Gastrocnemius medialis (tissue), 4 donors: ENCODE measurements at regions not wholly inside any gene's neighbourhood (a gene's known extent, or its start where the extent isn't known, plus 50 kb on each side); places are given as distances from the start of the nearest gene placed in this dataset.

ENCODE experiments used
- POLR2A ChIP-seq, 2 donors: fragments of 450-650 bp; IDR thresholded peaks; one replicate each; pipeline ENCODE4 v1.6.1; 2017; ENCODE audit warnings: antibody characterized with exemption in 2 of 2, mild to moderate bottlenecking in 2 of 2, moderate library complexity in 2 of 2
- TF ChIP-seq, protein P1 (sequence below), 5 experiments: fragments of 450-650 bp in 3 of 5; fragments of 200-600 bp in 2 of 5; sonication (generic) in 2 of 5; IDR thresholded peaks in 4 of 5; conservative IDR thresholded peaks in 1 of 5; 1 replicate in 4 of 5; 2 replicates in 1 of 5; pipeline ENCODE4 v1.5.1; 2016 to 2019; ENCODE audit warnings: antibody characterized with exemption in 5 of 5, mild to moderate bottlenecking in 3 of 5, moderate library complexity in 3 of 5

DNA sequence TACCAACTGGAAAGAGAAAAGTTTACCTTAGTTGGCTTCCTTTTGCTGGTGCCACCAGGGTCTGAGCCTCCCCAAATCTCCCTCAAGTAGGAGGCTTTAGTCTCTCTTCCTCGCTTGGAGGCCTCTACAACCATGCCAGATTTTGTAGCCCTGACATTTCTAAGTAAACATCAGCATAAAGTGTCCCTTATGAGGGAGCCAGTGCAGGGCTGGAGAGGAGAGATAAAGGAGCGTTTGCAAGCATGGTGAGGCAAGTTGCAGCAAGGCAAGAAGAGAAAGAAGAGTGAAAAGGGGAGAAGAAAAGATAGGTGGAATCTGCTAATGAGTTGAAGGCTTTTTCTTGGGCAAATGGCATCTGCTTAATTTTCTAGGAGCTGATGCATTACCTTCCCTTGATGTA is 82.7 kb upstream of the FNDC3B start:
- TF ChIP-seq, protein P1, sequence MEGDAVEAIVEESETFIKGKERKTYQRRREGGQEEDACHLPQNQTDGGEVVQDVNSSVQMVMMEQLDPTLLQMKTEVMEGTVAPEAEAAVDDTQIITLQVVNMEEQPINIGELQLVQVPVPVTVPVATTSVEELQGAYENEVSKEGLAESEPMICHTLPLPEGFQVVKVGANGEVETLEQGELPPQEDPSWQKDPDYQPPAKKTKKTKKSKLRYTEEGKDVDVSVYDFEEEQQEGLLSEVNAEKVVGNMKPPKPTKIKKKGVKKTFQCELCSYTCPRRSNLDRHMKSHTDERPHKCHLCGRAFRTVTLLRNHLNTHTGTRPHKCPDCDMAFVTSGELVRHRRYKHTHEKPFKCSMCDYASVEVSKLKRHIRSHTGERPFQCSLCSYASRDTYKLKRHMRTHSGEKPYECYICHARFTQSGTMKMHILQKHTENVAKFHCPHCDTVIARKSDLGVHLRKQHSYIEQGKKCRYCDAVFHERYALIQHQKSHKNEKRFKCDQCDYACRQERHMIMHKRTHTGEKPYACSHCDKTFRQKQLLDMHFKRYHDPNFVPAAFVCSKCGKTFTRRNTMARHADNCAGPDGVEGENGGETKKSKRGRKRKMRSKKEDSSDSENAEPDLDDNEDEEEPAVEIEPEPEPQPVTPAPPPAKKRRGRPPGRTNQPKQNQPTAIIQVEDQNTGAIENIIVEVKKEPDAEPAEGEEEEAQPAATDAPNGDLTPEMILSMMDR (IDR thresholded peaks at IDR 0.05 in 4 of 5, conservative IDR thresholded peaks at IDR 0.05 in 1 of 5): no peak
- TF ChIP-seq POLR2A (IDR thresholded peaks at IDR 0.05): no peak
